ENCODE measurements at regions not wholly inside any gene's neighbourhood (a gene's known extent, or its start where the extent isn't known, plus 50 kb on each side); places are given as distances from the start of the nearest gene placed in this dataset.

DNA sequence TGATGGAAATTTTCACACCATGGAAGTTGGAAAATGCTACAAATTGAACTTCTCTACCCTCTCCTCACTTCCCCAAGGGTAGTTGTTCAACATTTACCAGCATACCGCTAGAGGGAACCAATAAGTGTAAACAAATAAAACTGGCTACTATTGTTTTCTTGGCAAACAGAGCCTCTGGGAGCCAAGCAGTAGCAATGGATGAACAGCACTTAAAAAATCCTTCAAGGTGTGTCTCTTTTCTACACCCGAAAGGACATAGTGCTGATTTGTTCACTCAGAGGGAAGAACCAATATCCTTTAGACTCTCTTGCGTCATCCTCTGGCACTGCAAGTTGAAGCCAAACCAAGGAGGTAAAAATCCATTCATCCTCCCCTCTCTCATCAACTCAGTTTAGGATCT lies 161.5 kb downstream of the TBX15 start:
- no peaks in the 10 kb centered on the region for H4K20me1 ChIP-seq (ENCODE audit: insufficient read depth, low read length)
- no peaks in the 10 kb centered on the region for H3K4me1 ChIP-seq (ENCODE audit: insufficient read depth, low read length, poor library complexity, severe bottlenecking)
- no peak for DNase-seq (ENCODE audit: low spot score)
- H3K79me2 ChIP-seq (ENCODE audit: insufficient read depth, low read depth, low read length) = no peaks in the 10 kb centered on the region
- BruUV-seq (replicated peaks) = no TSS peak
- no peak overlapping the region for H3K27ac ChIP-seq (ENCODE audit: low read depth, low read length, poor library complexity, severe bottlenecking)
- TF ChIP-seq EZH2phosphoT487 (IDR thresholded peaks at IDR 0.05; ENCODE audit: borderline replicate concordance, low read depth, low read length) = no peak
- TF ChIP-seq, protein P1, sequence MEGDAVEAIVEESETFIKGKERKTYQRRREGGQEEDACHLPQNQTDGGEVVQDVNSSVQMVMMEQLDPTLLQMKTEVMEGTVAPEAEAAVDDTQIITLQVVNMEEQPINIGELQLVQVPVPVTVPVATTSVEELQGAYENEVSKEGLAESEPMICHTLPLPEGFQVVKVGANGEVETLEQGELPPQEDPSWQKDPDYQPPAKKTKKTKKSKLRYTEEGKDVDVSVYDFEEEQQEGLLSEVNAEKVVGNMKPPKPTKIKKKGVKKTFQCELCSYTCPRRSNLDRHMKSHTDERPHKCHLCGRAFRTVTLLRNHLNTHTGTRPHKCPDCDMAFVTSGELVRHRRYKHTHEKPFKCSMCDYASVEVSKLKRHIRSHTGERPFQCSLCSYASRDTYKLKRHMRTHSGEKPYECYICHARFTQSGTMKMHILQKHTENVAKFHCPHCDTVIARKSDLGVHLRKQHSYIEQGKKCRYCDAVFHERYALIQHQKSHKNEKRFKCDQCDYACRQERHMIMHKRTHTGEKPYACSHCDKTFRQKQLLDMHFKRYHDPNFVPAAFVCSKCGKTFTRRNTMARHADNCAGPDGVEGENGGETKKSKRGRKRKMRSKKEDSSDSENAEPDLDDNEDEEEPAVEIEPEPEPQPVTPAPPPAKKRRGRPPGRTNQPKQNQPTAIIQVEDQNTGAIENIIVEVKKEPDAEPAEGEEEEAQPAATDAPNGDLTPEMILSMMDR (conservative IDR thresholded peaks at IDR 0.05; ENCODE audit: low read length) = peak; percentile 37; the same call in 1 of the 2 replicates
- CTCF ChIA-PET (ENCODE audit: unreplicated experiment) = no interaction called here
- H3K36me3 ChIP-seq (ENCODE audit: insufficient read depth, low read length) = no peaks in the 10 kb centered on the region
- no peaks in the 10 kb centered on the region for H3K9me3 ChIP-seq (ENCODE audit: low read length)
- no peak overlapping the region for H2AFZ ChIP-seq (ENCODE audit: low read length)
- H3K4me3 ChIP-seq (ENCODE audit: low read depth, low read length, poor library complexity, severe bottlenecking) = no peak overlapping the region
- no peak overlapping the region for H3K4me2 ChIP-seq (ENCODE audit: low read length)
- POLR2A ChIA-PET = interaction anchor here (0.6 kb wide), 1 partner anchor 75 kb away, joined by 3 read pairs; no protein-coding TSS in a partner anchor
- H3K9me2 ChIP-seq (ENCODE audit: insufficient read depth, low read length) = no peaks in the 10 kb centered on the region
- intact Hi-C loops (cut with micrococcal nuclease; ENCODE audit: unreplicated experiment) = no loop called here

DNA sequence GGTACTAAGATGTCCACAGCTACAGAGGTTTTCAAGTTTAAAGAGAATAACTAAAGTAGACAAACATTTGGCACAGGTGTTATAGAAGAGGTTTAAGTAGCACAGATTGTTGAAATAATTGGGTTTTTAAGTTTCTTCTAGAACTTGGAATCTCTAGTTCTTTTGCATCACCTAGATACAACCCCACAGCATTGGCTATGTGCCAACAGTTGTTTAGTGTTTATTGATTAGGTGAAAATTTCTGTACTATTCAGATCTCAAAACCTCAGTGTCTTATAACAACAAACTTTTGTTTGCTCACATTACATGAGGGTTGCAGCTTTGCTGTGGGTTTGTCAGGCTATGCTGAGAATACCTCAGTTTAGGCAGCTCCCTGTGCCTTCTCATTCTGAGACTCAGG lies 162.5 kb downstream of the TBX15 start:
- H3K9me3 ChIP-seq (ENCODE audit: low read length) = no peaks in the 10 kb centered on the region
- H3K4me2 ChIP-seq (ENCODE audit: low read length) = no peak overlapping the region
- H3K4me3 ChIP-seq (ENCODE audit: low read depth, low read length, poor library complexity, severe bottlenecking) = no peak overlapping the region
- no peaks in the 10 kb centered on the region for H3K36me3 ChIP-seq (ENCODE audit: insufficient read depth, low read length)
- no peaks in the 10 kb centered on the region for H3K9me2 ChIP-seq (ENCODE audit: insufficient read depth, low read length)
- H2AFZ ChIP-seq (ENCODE audit: low read length) = no peak overlapping the region
- TF ChIP-seq, protein P1 (conservative IDR thresholded peaks at IDR 0.05; ENCODE audit: low read length) = no peak
- TF ChIP-seq EZH2phosphoT487 (IDR thresholded peaks at IDR 0.05; ENCODE audit: borderline replicate concordance, low read depth, low read length) = no peak
- H3K4me1 ChIP-seq (ENCODE audit: insufficient read depth, low read length, poor library complexity, severe bottlenecking) = no peaks in the 10 kb centered on the region
- H4K20me1 ChIP-seq (ENCODE audit: insufficient read depth, low read length) = no peaks in the 10 kb centered on the region
- H3K79me2 ChIP-seq (ENCODE audit: insufficient read depth, low read depth, low read length) = no peaks in the 10 kb centered on the region
- intact Hi-C loops (cut with micrococcal nuclease; ENCODE audit: unreplicated experiment) = no loop called here
- ChIA-PET POLR2A (no interaction called here), CTCF (ENCODE audit: unreplicated experiment) (no interaction called here)
- no peak for DNase-seq (ENCODE audit: low spot score)
- no peak overlapping the region for H3K27ac ChIP-seq (ENCODE audit: low read depth, low read length, poor library complexity, severe bottlenecking)
- no TSS peak for BruUV-seq (replicated peaks)

DNA sequence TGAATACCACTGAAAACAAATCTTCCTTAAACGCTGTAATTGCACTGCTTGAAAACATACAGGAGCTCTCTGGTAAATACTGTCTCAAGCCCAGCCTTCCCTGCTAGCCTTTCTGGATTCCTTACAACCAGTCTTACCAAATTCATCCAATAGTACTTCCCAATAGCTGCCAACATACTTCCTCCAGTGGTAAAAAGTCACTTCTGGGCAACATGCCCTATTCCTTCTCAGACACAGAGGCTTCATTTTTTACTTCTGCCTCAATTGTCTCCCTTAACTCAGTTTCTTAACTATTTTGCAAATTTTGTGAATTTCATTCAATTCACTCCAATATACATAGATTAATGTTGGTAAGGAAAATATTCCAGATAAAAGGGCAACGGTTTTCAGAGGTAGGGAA lies 166.3 kb downstream of the TBX15 start:
- intact Hi-C loops (cut with micrococcal nuclease; ENCODE audit: unreplicated experiment) = no loop called here
- no peak overlapping the region for H3K4me3 ChIP-seq (ENCODE audit: low read depth, low read length, poor library complexity, severe bottlenecking)
- no peak for DNase-seq (ENCODE audit: low spot score)
- no peaks in the 10 kb centered on the region for H3K4me1 ChIP-seq (ENCODE audit: insufficient read depth, low read length, poor library complexity, severe bottlenecking)
- no peak overlapping the region for H3K27ac ChIP-seq (ENCODE audit: low read depth, low read length, poor library complexity, severe bottlenecking)
- no peaks in the 10 kb centered on the region for H4K20me1 ChIP-seq (ENCODE audit: insufficient read depth, low read length)
- no peaks in the 10 kb centered on the region for H3K9me3 ChIP-seq (ENCODE audit: low read length)
- ChIA-PET CTCF (ENCODE audit: unreplicated experiment) (no interaction called here), POLR2A (no interaction called here)
- TF ChIP-seq EZH2phosphoT487 (IDR thresholded peaks at IDR 0.05; ENCODE audit: borderline replicate concordance, low read depth, low read length) = no peak
- TF ChIP-seq, protein P1 (conservative IDR thresholded peaks at IDR 0.05; ENCODE audit: low read length) = no peak
- no TSS peak for BruUV-seq (replicated peaks)
- no peaks in the 10 kb centered on the region for H3K79me2 ChIP-seq (ENCODE audit: insufficient read depth, low read depth, low read length)
- H3K9me2 ChIP-seq (ENCODE audit: insufficient read depth, low read length) = no peaks in the 10 kb centered on the region
- no peak overlapping the region for H2AFZ ChIP-seq (ENCODE audit: low read length)
- no peaks in the 10 kb centered on the region for H3K36me3 ChIP-seq (ENCODE audit: insufficient read depth, low read length)
- no peak overlapping the region for H3K4me2 ChIP-seq (ENCODE audit: low read length)

Data from OCI-LY7 (cell line).